HG02678 (cell line): ENCODE measurements at regions not wholly inside any gene's neighbourhood (a gene's known extent, or its start where the extent isn't known, plus 50 kb on each side); places are given as distances from the start of the nearest gene placed in this dataset.
A peak's percentile ranks its signal among the peaks of the same experiment; 100 is the strongest.

Experiments
- ATAC-seq: cut with Tn5 transposase; IDR thresholded peaks from one replicate; pipeline ENCODE4 v1.9.1; 2021; ENCODE audit warnings: mild to moderate bottlenecking, moderate library complexity; ENCODE audit not compliant: unreplicated experiment

GRCh38 chr3:31369637-31370379 lies 162.9 kb upstream of the STT3B start:
- ATAC-seq, result no peak

- ATAC-seq, result no peak
These were observed 162.4 kb upstream of the STT3B start for GRCh38 chr3:31370380-31370666.

GRCh38 chr3:31370681-31371080 lies 162.0 kb upstream of the STT3B start:
- ATAC-seq, result no peak

- ATAC-seq, result no peak
These were observed 161.1 kb upstream of the STT3B start for GRCh38 chr3:31371484-31372177.

- ATAC-seq, result no peak
These were observed 159.0 kb upstream of the STT3B start for GRCh38 chr3:31373681-31374080.

- no peak for ATAC-seq
These were observed 155.6 kb upstream of the STT3B start for GRCh38 chr3:31377045-31377642.

- ATAC-seq, result no peak
These were observed 154.5 kb upstream of the STT3B start for GRCh38 chr3:31378231-31378630.

- ATAC-seq, result no peak
These were observed 153.1 kb upstream of the STT3B start for GRCh38 chr3:31379598-31379997.

- ATAC-seq, result no peak
These were observed 149.9 kb upstream of the STT3B start for GRCh38 chr3:31382856-31383255.

GRCh38 chr3:31384117-31384516 lies 148.6 kb upstream of the STT3B start:
- ATAC-seq, result no peak

- no peak for ATAC-seq
These were observed 142.8 kb upstream of the STT3B start for GRCh38 chr3:31389939-31390338.

- ATAC-seq, result no peak
These were observed 142.3 kb upstream of the STT3B start for GRCh38 chr3:31390466-31390865.

- ATAC-seq, result peak; percentile 76
These were observed 141.6 kb upstream of the STT3B start for GRCh38 chr3:31391150-31391549.

- ATAC-seq, result peak; percentile 52
These were observed 140.2 kb upstream of the STT3B start for GRCh38 chr3:31392568-31392967.

GRCh38 chr3:31399271-31399670 lies 133.5 kb upstream of the STT3B start:
- no peak for ATAC-seq

GRCh38 chr3:31402117-31402516 lies 130.6 kb upstream of the STT3B start:
- ATAC-seq, result no peak

GRCh38 chr3:31403197-31403596 lies 129.5 kb upstream of the STT3B start:
- no peak for ATAC-seq

GRCh38 chr3:31404871-31405270 lies 127.9 kb upstream of the STT3B start:
- no peak for ATAC-seq

- no peak for ATAC-seq
These were observed 127.2 kb upstream of the STT3B start for GRCh38 chr3:31405515-31405914.

- no peak for ATAC-seq
These were observed 125.8 kb upstream of the STT3B start for GRCh38 chr3:31406896-31407295.

- ATAC-seq, result no peak
These were observed 125.1 kb upstream of the STT3B start for GRCh38 chr3:31407665-31408064.

GRCh38 chr3:31408720-31409119 lies 124.0 kb upstream of the STT3B start:
- ATAC-seq, result no peak
